Vagina (tissue), 2 donors: ENCODE measurements at regions not wholly inside any gene's neighbourhood (a gene's known extent, or its start where the extent isn't known, plus 50 kb on each side); places are given as distances from the start of the nearest gene placed in this dataset.

Experiments used
- CTCF ChIP-seq, 3 experiments: fragments of 450-650 bp in 2 of 3; fragments of 200-600 bp in 1 of 3; sonication (generic) in 1 of 3; IDR thresholded peaks; one replicate each; pipeline ENCODE4 v1.5.1; 2017 to 2019; ENCODE audit warnings: antibody characterized with exemption in 3 of 3, mild to moderate bottlenecking in 2 of 3, moderate library complexity in 2 of 3
- POLR2A ChIP-seq, 2 donors: fragments of 450-650 bp; IDR thresholded peaks; one replicate each; pipeline ENCODE4 v1.6.1; 2017; ENCODE audit warnings: antibody characterized with exemption in 2 of 2, mild to moderate bottlenecking in 2 of 2, moderate library complexity in 2 of 2

- no peak for TF ChIP-seq CTCF (IDR thresholded peaks at IDR 0.05)
- TF ChIP-seq POLR2A (IDR thresholded peaks at IDR 0.05) = no peak
These were observed 308.8 kb downstream of the RPIA start for GRCh38 chr2:89000235-89000634.
